GM18505 (cell line): ENCODE measurements at regions not wholly inside any gene's neighbourhood (a gene's known extent, or its start where the extent isn't known, plus 50 kb on each side); places are given as distances from the start of the nearest gene placed in this dataset.
A peak's percentile ranks its signal among the peaks of the same experiment; 100 is the strongest.

Experiments used
- ATAC-seq: cut with Tn5 transposase; IDR thresholded peaks from one replicate; pipeline ENCODE4 v1.9.1; 2021; ENCODE audit not compliant: unreplicated experiment
- POLR2A ChIP-seq: IDR thresholded peaks from 4 replicates; pipeline ENCODE4 v1.6.1; 2011; ENCODE audit warnings: borderline replicate concordance; ENCODE audit not compliant: insufficient read depth, insufficient read length; ENCODE audit errors: extremely low read depth

GRCh38 chr12:89947437-89948270, 239.0 kb upstream of the ATP2B1 start:
- no peak for ATAC-seq
- TF ChIP-seq POLR2A: no peak

GRCh38 chr12:89946518-89947135, 238.0 kb upstream of the ATP2B1 start:
- no peak for ATAC-seq
- TF ChIP-seq POLR2A: no peak

- ATAC-seq: no peak
These were observed 236.5 kb upstream of the ATP2B1 start for GRCh38 chr12:89945123-89945522.

GRCh38 chr12:89943463-89943862, 234.8 kb upstream of the ATP2B1 start:
- TF ChIP-seq POLR2A: no peak
- ATAC-seq: no peak

More at GRCh38 chr12:89945123-89945522, 236.5 kb upstream of the ATP2B1 start:
- no peak for TF ChIP-seq POLR2A

GRCh38 chr12:89941436-89941835, 232.8 kb upstream of the ATP2B1 start:
- no peak for ATAC-seq
- no peak for TF ChIP-seq POLR2A

GRCh38 chr12:89939522-89940215, 231.0 kb upstream of the ATP2B1 start:
- no peak for TF ChIP-seq POLR2A
- ATAC-seq: no peak

- no peak for TF ChIP-seq POLR2A
- no peak for ATAC-seq
These were observed 228.0 kb upstream of the ATP2B1 start for GRCh38 chr12:89936631-89937030.

- peak; percentile 83 for ATAC-seq
These were observed 227.2 kb upstream of the ATP2B1 start for GRCh38 chr12:89935850-89936249.

GRCh38 chr12:89933911-89934310, 225.3 kb upstream of the ATP2B1 start:
- ATAC-seq: no peak
- no peak for TF ChIP-seq POLR2A

More at GRCh38 chr12:89935850-89936249, 227.2 kb upstream of the ATP2B1 start:
- TF ChIP-seq POLR2A: no peak

GRCh38 chr12:89932954-89933353, 224.3 kb upstream of the ATP2B1 start:
- no peak for TF ChIP-seq POLR2A
- no peak for ATAC-seq

- no peak for ATAC-seq
- no peak for TF ChIP-seq POLR2A
These were observed 219.8 kb upstream of the ATP2B1 start for GRCh38 chr12:89928467-89928866.

GRCh38 chr12:89927226-89927698, 218.6 kb upstream of the ATP2B1 start:
- no peak for TF ChIP-seq POLR2A
- peak; percentile 98 for ATAC-seq

GRCh38 chr12:89924191-89924590, 215.6 kb upstream of the ATP2B1 start:
- no peak for ATAC-seq
- no peak for TF ChIP-seq POLR2A
